PC-3 (cell line): ENCODE measurements at regions not wholly inside any gene's neighbourhood (a gene's known extent, or its start where the extent isn't known, plus 50 kb on each side); places are given as distances from the start of the nearest gene placed in this dataset.

ENCODE experiments used
- ATAC-seq: fragments of 200-7000 bp; cut with Tn5 transposase; 2 replicates; pipeline ENCODE4 v1.9.1; 2020; ENCODE audit warnings: mild to moderate bottlenecking, moderate library complexity
- BruUV-seq: library from RNA; stranded (reverse); fragments of 400-500 nt; replicated peaks from 2 replicates; lab custom pipeline; 2021; lab: Mats Ljungman, UMichigan
- CTCF ChIA-PET: fragments of 300-600 bp; sonication (Branson Sonifier 250); formaldehyde crosslinking; loops from one replicate; lab custom pipeline; 2022; ENCODE audit warnings: antibody characterized with exemption; lab: Charles Lee
- POLR2A ChIA-PET: fragments of 300-600 bp; sonication (Branson Sonifier 250); formaldehyde crosslinking; loops from one replicate; lab custom pipeline; 2022; ENCODE audit warnings: antibody characterized with exemption; ENCODE audit not compliant: unreplicated experiment; lab: Charles Lee
- DNase-seq: peaks from one replicate; pipeline ENCODE4 v3.0.0-alpha.2; 2015
- H2AFZ ChIP-seq: fragments of 300-600 bp; sonication (generic); 2 replicates; pipeline ENCODE4 v1.6.0; 2016; ENCODE audit warnings: antibody characterized with exemption, low read length
- H3F3A ChIP-seq: fragments of 300-600 bp; sonication (generic); one replicate; pipeline ENCODE4 v1.6.0; 2017; ENCODE audit warnings: antibody characterized with exemption, low read length, control low read depth, mild to moderate bottlenecking; ENCODE audit not compliant: unreplicated experiment
- H3K27ac ChIP-seq: fragments of 300-600 bp; sonication (generic); 2 replicates; pipeline ENCODE4 v1.5.1; 2016; ENCODE audit warnings: mild to moderate bottlenecking, low read length
- H3K27me3 ChIP-seq: fragments of 300-600 bp; sonication (generic); 2 replicates; pipeline ENCODE4 v1.6.1; 2016; ENCODE audit warnings: low read length, mixed read lengths
- H3K36me3 ChIP-seq: fragments of 300-600 bp; sonication (generic); 2 replicates; pipeline ENCODE4 v1.6.1; 2016; ENCODE audit warnings: low read depth, mixed run types, low read length, mixed read lengths
- H3K4me1 ChIP-seq: fragments of 300-600 bp; sonication (generic); 2 replicates; pipeline ENCODE4 v1.5.1; 2016; ENCODE audit warnings: low read length; ENCODE audit not compliant: insufficient read depth
- H3K4me2 ChIP-seq: fragments of 300-600 bp; sonication (generic); 2 replicates; pipeline ENCODE4 v1.6.0; 2016; ENCODE audit warnings: low read length
- H3K4me3 ChIP-seq: fragments of 300-600 bp; sonication (generic); 2 replicates; pipeline ENCODE4 v1.5.1; 2016; ENCODE audit warnings: mild to moderate bottlenecking, low read length, mixed read lengths
- H3K79me2 ChIP-seq: fragments of 300-600 bp; sonication (generic); 2 replicates; pipeline ENCODE4 v1.6.1; 2017; ENCODE audit warnings: low read length, mixed read lengths
- H3K9ac ChIP-seq: fragments of 300-600 bp; sonication (generic); 2 replicates; pipeline ENCODE4 v1.6.0; 2016; ENCODE audit warnings: mild to moderate bottlenecking, low read length
- H3K9me2 ChIP-seq: fragments of 300-600 bp; sonication (generic); replicated peaks from 2 replicates; pipeline ENCODE4 v1.6.1; 2016; ENCODE audit warnings: mixed run types, low read length, mixed read lengths
- H3K9me3 ChIP-seq: fragments of 300-600 bp; sonication (generic); 2 replicates; pipeline ENCODE4 v1.6.1; 2016; ENCODE audit warnings: low read length, mixed read lengths
- H4K20me1 ChIP-seq: fragments of 300-600 bp; sonication (generic); 2 replicates; pipeline ENCODE4 v1.6.1; 2016; ENCODE audit warnings: low read length, mixed read lengths
- CTCF ChIP-seq: fragments of 300-600 bp; sonication (generic); conservative IDR thresholded peaks from 2 replicates; pipeline ENCODE4 v1.5.1; 2017; ENCODE audit warnings: antibody characterized with exemption, low read depth, mild to moderate bottlenecking, low read length
- EZH2 ChIP-seq: fragments of 300-600 bp; sonication (generic); IDR thresholded peaks from one replicate; pipeline ENCODE4 v1.6.1; 2017; ENCODE audit warnings: antibody characterized with exemption, mild to moderate bottlenecking, low read length; ENCODE audit not compliant: unreplicated experiment
- EZH2phosphoT487 ChIP-seq: fragments of 300-600 bp; sonication (generic); IDR thresholded peaks from 2 replicates; pipeline ENCODE4 v1.6.1; 2018; ENCODE audit warnings: mild to moderate bottlenecking, antibody characterized with exemption, low read length, borderline replicate concordance
- intact Hi-C: fragments of 100-400 bp; cut with micrococcal nuclease; formaldehyde crosslinking; loops from 2 replicates; pipeline ENCODE4 v1.9.0; 2023

GRCh38 chr5:9885164-9885563, 255.0 kb upstream of the TAS2R1 start:
- H2AFZ ChIP-seq = no peak overlapping the region
- no peaks in the 10 kb centered on the region for H3K9me3 ChIP-seq
- H3K9ac ChIP-seq = no peak overlapping the region
- ChIA-PET CTCF (no interaction called here), POLR2A (no interaction called here)
- no peak for ATAC-seq
- no peaks in the 10 kb centered on the region for H3F3A ChIP-seq
- DNase-seq = no peak
- no peaks in the 10 kb centered on the region for H3K79me2 ChIP-seq
- no peaks in the 10 kb centered on the region for H4K20me1 ChIP-seq
- H3K4me1 ChIP-seq = peaks cover 11% of the 10 kb centered on the region
- intact Hi-C loops = no loop called here
- no TSS peak for BruUV-seq
- no peak overlapping the region for H3K4me2 ChIP-seq
- H3K27me3 ChIP-seq = no peaks in the 10 kb centered on the region
- TF ChIP-seq EZH2phosphoT487 = no peak
- no peak for TF ChIP-seq CTCF
- no peak for TF ChIP-seq EZH2
- H3K27ac ChIP-seq = no peak overlapping the region
- no peaks in the 10 kb centered on the region for H3K9me2 ChIP-seq
- no peaks in the 10 kb centered on the region for H3K36me3 ChIP-seq
- no peak overlapping the region for H3K4me3 ChIP-seq

- H2AFZ ChIP-seq = no peak overlapping the region
- H3K4me1 ChIP-seq = no peaks in the 10 kb centered on the region
- ATAC-seq = no peak
- no peak for DNase-seq
- H3K9me2 ChIP-seq = no peaks in the 10 kb centered on the region
- H3K4me3 ChIP-seq = no peak overlapping the region
- H3K4me2 ChIP-seq = no peak overlapping the region
- CTCF ChIA-PET = no interaction called here
- no TSS peak for BruUV-seq
- POLR2A ChIA-PET = no interaction called here
- no peaks in the 10 kb centered on the region for H3K9me3 ChIP-seq
- no peak overlapping the region for H3K27ac ChIP-seq
- no peaks in the 10 kb centered on the region for H3F3A ChIP-seq
- H3K9ac ChIP-seq = no peak overlapping the region
- intact Hi-C loops = no loop called here
- H3K79me2 ChIP-seq = no peaks in the 10 kb centered on the region
- H3K36me3 ChIP-seq = no peaks in the 10 kb centered on the region
- no peak for TF ChIP-seq EZH2phosphoT487
- no peak for TF ChIP-seq CTCF
- no peak for TF ChIP-seq EZH2
- no peaks in the 10 kb centered on the region for H3K27me3 ChIP-seq
- no peaks in the 10 kb centered on the region for H4K20me1 ChIP-seq
Measured at GRCh38 chr5:9878206-9878605, 248.1 kb upstream of the TAS2R1 start.

GRCh38 chr5:9877488-9877887, 247.3 kb upstream of the TAS2R1 start:
- DNase-seq (no peak), ATAC-seq (no peak)
- BruUV-seq = no TSS peak
- Histone ChIP-seq H3K4me2 (no peak overlapping the region), H3K4me1 (no peaks in the 10 kb centered on the region), H3K9me3 (no peaks in the 10 kb centered on the region), H3K4me3 (no peak overlapping the region), H3K36me3 (no peaks in the 10 kb centered on the region), H3K27ac (no peak overlapping the region), H3K9ac (no peak overlapping the region), H3K79me2 (no peaks in the 10 kb centered on the region), H3F3A (no peaks in the 10 kb centered on the region), H2AFZ (no peak overlapping the region), H3K27me3 (no peaks in the 10 kb centered on the region), H4K20me1 (no peaks in the 10 kb centered on the region), H3K9me2 (no peaks in the 10 kb centered on the region)
- CTCF ChIA-PET = no interaction called here
- no peak for TF ChIP-seq CTCF
- TF ChIP-seq EZH2phosphoT487 = no peak
- no peak for TF ChIP-seq EZH2
- intact Hi-C loops = no loop called here
- POLR2A ChIA-PET = no interaction called here
